ENCODE measurements at regions not wholly inside any gene's neighbourhood (a gene's known extent, or its start where the extent isn't known, plus 50 kb on each side); places are given as distances from the start of the nearest gene placed in this dataset.

- DNase-seq (ENCODE audit: low read depth): no peak
- no peak for TF ChIP-seq CTCF (IDR thresholded peaks at IDR 0.05; ENCODE audit: low read depth, low read length, missing control alignments)
- in situ Hi-C loops (cut with HindIII; ENCODE audit: low sequenced_read_pairs): no loop called here
- H3K4me3 ChIP-seq (ENCODE audit: low read depth, low read length): no peak overlapping the region
These were observed 140.4 kb upstream of the MAGI2 start for GRCh38 chr7:79593866-79594301.

- no peak for DNase-seq (ENCODE audit: low read depth)
- H3K4me3 ChIP-seq (ENCODE audit: low read depth, low read length): no peak overlapping the region
- in situ Hi-C loops (cut with HindIII; ENCODE audit: low sequenced_read_pairs): no loop called here
- no peak for TF ChIP-seq CTCF (IDR thresholded peaks at IDR 0.05; ENCODE audit: low read depth, low read length, missing control alignments)
These were observed 137.6 kb upstream of the MAGI2 start for GRCh38 chr7:79590916-79591623.

GRCh38 chr7:79590391-79590790 is 136.9 kb upstream of the MAGI2 start:
- no peak overlapping the region for H3K4me3 ChIP-seq (ENCODE audit: low read depth, low read length)
- TF ChIP-seq CTCF (IDR thresholded peaks at IDR 0.05; ENCODE audit: low read depth, low read length, missing control alignments): no peak
- in situ Hi-C loops (cut with HindIII; ENCODE audit: low sequenced_read_pairs): no loop called here
- DNase-seq (ENCODE audit: low read depth): no peak

- H3K4me3 ChIP-seq (ENCODE audit: low read depth, low read length): no peak overlapping the region
- no peak for TF ChIP-seq CTCF (IDR thresholded peaks at IDR 0.05; ENCODE audit: low read depth, low read length, missing control alignments)
- no peak for DNase-seq (ENCODE audit: low read depth)
- in situ Hi-C loops (cut with HindIII; ENCODE audit: low sequenced_read_pairs): no loop called here
These were observed 117.4 kb upstream of the MAGI2 start for GRCh38 chr7:79570903-79571302.

GRCh38 chr7:79563821-79564522 is 110.5 kb upstream of the MAGI2 start:
- TF ChIP-seq CTCF (IDR thresholded peaks at IDR 0.05; ENCODE audit: low read depth, low read length, missing control alignments): no peak
- in situ Hi-C loops (cut with HindIII; ENCODE audit: low sequenced_read_pairs): no loop called here

GRCh38 chr7:79555571-79555970 is 102.1 kb upstream of the MAGI2 start:
- TF ChIP-seq CTCF (IDR thresholded peaks at IDR 0.05; ENCODE audit: low read depth, low read length, missing control alignments): no peak
- H3K4me3 ChIP-seq (ENCODE audit: low read depth, low read length): no peak overlapping the region
- no peak for DNase-seq (ENCODE audit: low read depth)
- in situ Hi-C loops (cut with HindIII; ENCODE audit: low sequenced_read_pairs): no loop called here

More at GRCh38 chr7:79563821-79564522, 110.5 kb upstream of the MAGI2 start:
- H3K4me3 ChIP-seq (ENCODE audit: low read depth, low read length): no peak overlapping the region
- DNase-seq (ENCODE audit: low read depth): no peak

All from astrocyte of the cerebellum (primary cell).